ENCODE measurements at regions not wholly inside any gene's neighbourhood (a gene's known extent, or its start where the extent isn't known, plus 50 kb on each side); places are given as distances from the start of the nearest gene placed in this dataset.

DNA sequence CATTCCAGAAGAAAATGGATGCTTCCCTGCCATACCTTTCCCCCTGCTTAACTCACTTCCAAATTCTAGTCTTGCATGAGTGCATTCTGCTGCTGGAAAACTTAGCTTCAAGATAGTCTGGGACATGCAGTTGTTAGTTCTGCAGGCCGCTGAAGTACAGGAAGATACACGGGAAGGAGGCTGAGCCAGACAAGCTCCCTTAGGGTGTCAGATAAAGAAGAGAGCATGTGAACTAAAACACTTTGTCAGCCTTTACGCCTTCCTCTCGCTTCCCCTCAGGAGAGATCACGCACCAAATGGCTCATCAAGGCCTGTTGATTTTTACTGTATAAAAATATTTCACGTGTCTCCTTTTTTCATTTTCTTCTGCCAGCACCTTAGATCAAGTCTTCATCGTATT lies 420.7 kb downstream of the INSC start:
- Histone ChIP-seq H3K36me3 (ENCODE audit: insufficient read depth, low read length) (no peaks in the 10 kb centered on the region), H3K4me1 (ENCODE audit: insufficient read depth, low read length) (no peaks in the 10 kb centered on the region), H3K27me3 (ENCODE audit: insufficient read depth, low read length, poor library complexity, severe bottlenecking) (no peaks in the 10 kb centered on the region), H3K27ac (ENCODE audit: low read depth, low read length) (no peak overlapping the region), H3K4me3 (ENCODE audit: low read length) (no peak overlapping the region), H3K9me3 (ENCODE audit: low read length) (no peaks in the 10 kb centered on the region)
- Mint-ChIP-seq H3K27me3 (no peaks in the 10 kb centered on the region), H3K4me3 (no peak overlapping the region), H3K27ac (no peak overlapping the region), H3K9me3 (peaks cover 0 to 6% (median under 1%) of the 10 kb centered on the region in 5 donors), H3K4me1 (no peaks in the 10 kb centered on the region), H3K36me3 (no peaks in the 10 kb centered on the region)
- ChIA-PET CTCF (no interaction called here), POLR2A (no interaction called here)
- no peak for DNase-seq

DNA sequence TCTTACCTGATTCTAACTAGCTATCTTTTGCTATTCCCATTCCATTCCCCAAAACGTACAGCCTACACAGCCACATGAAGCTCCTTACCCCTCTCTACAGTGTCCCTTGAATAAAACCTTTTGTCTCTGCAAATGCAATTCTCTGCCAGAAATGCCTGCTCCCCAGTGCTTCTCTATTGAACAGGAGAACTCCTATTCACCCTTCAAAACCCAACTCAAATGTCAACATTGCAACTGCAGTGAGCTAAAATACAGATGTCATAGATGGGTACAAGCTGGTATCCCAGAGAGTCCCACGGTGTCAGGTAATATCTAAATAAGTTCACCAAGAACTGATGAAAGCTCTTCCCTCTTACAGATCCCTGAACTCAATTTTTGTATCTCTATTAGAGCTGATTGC lies 421.7 kb downstream of the INSC start:
- Histone ChIP-seq H3K27ac (ENCODE audit: low read depth, low read length) (no peak overlapping the region), H3K27me3 (ENCODE audit: insufficient read depth, low read length, poor library complexity, severe bottlenecking) (no peaks in the 10 kb centered on the region), H3K36me3 (ENCODE audit: insufficient read depth, low read length) (no peaks in the 10 kb centered on the region), H3K4me3 (ENCODE audit: low read length) (no peak overlapping the region), H3K4me1 (ENCODE audit: insufficient read depth, low read length) (no peaks in the 10 kb centered on the region), H3K9me3 (ENCODE audit: low read length) (no peaks in the 10 kb centered on the region)
- no peak for DNase-seq
- CTCF ChIA-PET: no interaction called here
- no peak overlapping the region for H3K27ac Mint-ChIP-seq
- H3K9me3 Mint-ChIP-seq: peaks cover 0 to 3% (median 0%) of the 10 kb centered on the region in 5 donors
- no peaks in the 10 kb centered on the region for H3K36me3 Mint-ChIP-seq
- no peaks in the 10 kb centered on the region for H3K4me1 Mint-ChIP-seq
- no peaks in the 10 kb centered on the region for H3K27me3 Mint-ChIP-seq
- H3K4me3 Mint-ChIP-seq: no peak overlapping the region
- POLR2A ChIA-PET: no interaction called here

DNA sequence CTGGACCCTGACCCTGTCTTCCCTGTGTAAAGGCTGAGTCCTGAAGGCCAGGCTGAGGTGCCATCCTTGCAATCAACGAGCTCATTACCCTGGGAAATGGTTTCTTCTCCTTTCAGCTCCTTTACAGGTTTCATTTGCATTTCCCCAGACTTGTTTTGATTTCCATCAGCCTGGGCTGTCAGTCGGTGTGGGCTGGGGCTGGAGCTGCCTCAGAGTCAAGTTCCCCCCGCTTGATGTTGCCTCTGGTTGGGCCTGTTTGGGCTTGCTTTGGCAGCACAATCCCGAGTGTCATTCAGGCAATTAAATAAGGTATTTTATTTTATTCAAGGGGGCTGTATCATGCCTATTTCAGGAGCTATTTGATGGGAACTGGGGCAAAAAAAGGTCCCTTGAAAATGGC lies 424.9 kb downstream of the INSC start:
- Mint-ChIP-seq H3K36me3 (no peaks in the 10 kb centered on the region), H3K27me3 (no peaks in the 10 kb centered on the region), H3K4me1 (no peaks in the 10 kb centered on the region), H3K27ac (no peak overlapping the region), H3K4me3 (peak overlapping the region in 1 of 7 donors; percentile 29), H3K9me3 (no peaks in the 10 kb centered on the region)
- H3K27me3 ChIP-seq (ENCODE audit: insufficient read depth, low read length, poor library complexity, severe bottlenecking): no peaks in the 10 kb centered on the region
- H3K27ac ChIP-seq (ENCODE audit: low read depth, low read length): no peak overlapping the region
- no peaks in the 10 kb centered on the region for H3K9me3 ChIP-seq (ENCODE audit: low read length)
- no peak for DNase-seq
- H3K36me3 ChIP-seq (ENCODE audit: insufficient read depth, low read length): no peaks in the 10 kb centered on the region
- CTCF ChIA-PET: no interaction called here
- POLR2A ChIA-PET: no interaction called here
- no peak overlapping the region for H3K4me3 ChIP-seq (ENCODE audit: low read length)
- H3K4me1 ChIP-seq (ENCODE audit: insufficient read depth, low read length): no peaks in the 10 kb centered on the region

DNA sequence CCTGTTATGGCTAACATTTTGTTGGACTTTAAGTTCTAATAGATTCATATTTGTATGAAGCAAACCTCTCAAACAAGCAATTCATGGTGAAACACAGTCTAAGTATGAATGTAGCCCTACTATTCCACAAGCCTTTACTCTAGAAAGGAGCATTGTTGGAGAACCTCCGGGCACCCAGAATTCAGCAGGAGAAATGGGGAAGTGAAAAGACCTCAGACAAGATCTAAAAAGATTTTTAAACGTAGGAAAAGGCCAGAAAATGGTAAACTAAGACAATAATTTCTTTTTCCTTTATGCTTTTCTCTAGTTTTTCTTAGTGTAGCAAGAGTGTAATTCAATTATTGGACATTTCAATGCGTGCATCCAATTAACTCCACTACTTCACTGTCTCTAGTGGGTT lies 426.4 kb downstream of the INSC start:
- Histone ChIP-seq H3K27me3 (ENCODE audit: insufficient read depth, low read length, poor library complexity, severe bottlenecking) (no peaks in the 10 kb centered on the region), H3K4me3 (ENCODE audit: low read length) (no peak overlapping the region), H3K9me3 (ENCODE audit: low read length) (no peaks in the 10 kb centered on the region), H3K36me3 (ENCODE audit: insufficient read depth, low read length) (no peaks in the 10 kb centered on the region), H3K27ac (ENCODE audit: low read depth, low read length) (no peak overlapping the region), H3K4me1 (ENCODE audit: insufficient read depth, low read length) (no peaks in the 10 kb centered on the region)
- Mint-ChIP-seq H3K9me3 (peaks cover 0 to 2% (median 0%) of the 10 kb centered on the region in 5 donors), H3K27ac (no peak overlapping the region), H3K27me3 (no peaks in the 10 kb centered on the region), H3K4me1 (no peaks in the 10 kb centered on the region), H3K36me3 (no peaks in the 10 kb centered on the region), H3K4me3 (no peak overlapping the region)
- CTCF ChIA-PET: no interaction called here
- POLR2A ChIA-PET: no interaction called here
- no peak for DNase-seq

DNA sequence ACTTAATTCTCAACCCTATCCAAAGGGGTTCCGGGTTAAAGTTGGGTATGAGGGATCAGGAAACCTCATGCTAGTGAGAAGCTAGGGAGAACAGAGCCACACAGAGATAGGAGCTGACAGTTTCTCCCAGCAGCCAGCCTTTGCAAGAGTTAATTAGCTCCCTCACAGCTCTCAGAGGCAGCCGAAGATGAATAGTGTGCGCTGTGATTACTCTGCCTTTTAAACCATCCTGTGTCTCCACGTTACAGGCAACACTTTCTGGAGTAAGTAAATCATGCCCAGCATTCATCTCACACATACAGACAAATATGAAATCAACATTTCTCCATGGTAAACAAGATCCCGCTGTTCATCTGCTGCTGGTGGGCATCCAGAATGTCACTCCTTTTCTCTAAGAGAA lies 429.6 kb downstream of the INSC start:
- ChIA-PET CTCF (no interaction called here), POLR2A (no interaction called here)
- H3K27ac ChIP-seq (ENCODE audit: low read depth, low read length): no peak overlapping the region
- no peaks in the 10 kb centered on the region for H3K27me3 ChIP-seq (ENCODE audit: insufficient read depth, low read length, poor library complexity, severe bottlenecking)
- H3K9me3 ChIP-seq (ENCODE audit: low read length): no peaks in the 10 kb centered on the region
- no peak overlapping the region for H3K4me3 Mint-ChIP-seq
- no peaks in the 10 kb centered on the region for H3K4me1 ChIP-seq (ENCODE audit: insufficient read depth, low read length)
- no peaks in the 10 kb centered on the region for H3K4me1 Mint-ChIP-seq
- no peaks in the 10 kb centered on the region for H3K27me3 Mint-ChIP-seq
- no peak for DNase-seq
- H3K36me3 ChIP-seq (ENCODE audit: insufficient read depth, low read length): no peaks in the 10 kb centered on the region
- H3K9me3 Mint-ChIP-seq: peaks cover 0 to 2% (median 0%) of the 10 kb centered on the region in 5 donors
- no peaks in the 10 kb centered on the region for H3K36me3 Mint-ChIP-seq
- no peak overlapping the region for H3K27ac Mint-ChIP-seq
- H3K4me3 ChIP-seq (ENCODE audit: low read length): no peak overlapping the region

DNA sequence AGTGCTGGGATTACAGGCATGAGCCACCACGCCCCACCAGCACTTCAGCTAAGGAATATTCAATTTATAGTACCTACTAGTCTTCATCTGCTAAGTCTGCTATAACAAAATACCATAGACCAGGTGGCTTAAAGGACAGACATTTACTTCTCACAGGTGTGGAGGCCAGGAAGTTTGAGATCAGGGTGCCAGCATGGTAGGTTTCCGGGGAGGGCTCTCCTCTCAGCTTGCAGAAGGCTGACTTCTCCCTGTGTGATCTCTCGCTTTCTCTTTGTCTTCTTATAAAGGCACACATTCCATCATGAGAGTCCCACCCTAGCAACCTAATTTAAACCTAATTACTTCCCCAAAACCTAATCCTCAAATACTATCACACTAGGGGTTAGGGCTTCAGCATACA lies 433.0 kb downstream of the INSC start:
- no peak overlapping the region for H3K27ac Mint-ChIP-seq
- Histone ChIP-seq H3K36me3 (ENCODE audit: insufficient read depth, low read length) (no peaks in the 10 kb centered on the region), H3K27ac (ENCODE audit: low read depth, low read length) (no peak overlapping the region), H3K4me1 (ENCODE audit: insufficient read depth, low read length) (no peaks in the 10 kb centered on the region), H3K4me3 (ENCODE audit: low read length) (no peak overlapping the region), H3K9me3 (ENCODE audit: low read length) (no peaks in the 10 kb centered on the region), H3K27me3 (ENCODE audit: insufficient read depth, low read length, poor library complexity, severe bottlenecking) (no peaks in the 10 kb centered on the region)
- ChIA-PET POLR2A (no interaction called here), CTCF (no interaction called here)
- H3K36me3 Mint-ChIP-seq: no peaks in the 10 kb centered on the region
- H3K4me3 Mint-ChIP-seq: no peak overlapping the region
- no peaks in the 10 kb centered on the region for H3K27me3 Mint-ChIP-seq
- H3K4me1 Mint-ChIP-seq: no peaks in the 10 kb centered on the region
- peaks cover 0 to 2% (median 0%) of the 10 kb centered on the region in 5 donors for H3K9me3 Mint-ChIP-seq
- DNase-seq: no peak

DNA sequence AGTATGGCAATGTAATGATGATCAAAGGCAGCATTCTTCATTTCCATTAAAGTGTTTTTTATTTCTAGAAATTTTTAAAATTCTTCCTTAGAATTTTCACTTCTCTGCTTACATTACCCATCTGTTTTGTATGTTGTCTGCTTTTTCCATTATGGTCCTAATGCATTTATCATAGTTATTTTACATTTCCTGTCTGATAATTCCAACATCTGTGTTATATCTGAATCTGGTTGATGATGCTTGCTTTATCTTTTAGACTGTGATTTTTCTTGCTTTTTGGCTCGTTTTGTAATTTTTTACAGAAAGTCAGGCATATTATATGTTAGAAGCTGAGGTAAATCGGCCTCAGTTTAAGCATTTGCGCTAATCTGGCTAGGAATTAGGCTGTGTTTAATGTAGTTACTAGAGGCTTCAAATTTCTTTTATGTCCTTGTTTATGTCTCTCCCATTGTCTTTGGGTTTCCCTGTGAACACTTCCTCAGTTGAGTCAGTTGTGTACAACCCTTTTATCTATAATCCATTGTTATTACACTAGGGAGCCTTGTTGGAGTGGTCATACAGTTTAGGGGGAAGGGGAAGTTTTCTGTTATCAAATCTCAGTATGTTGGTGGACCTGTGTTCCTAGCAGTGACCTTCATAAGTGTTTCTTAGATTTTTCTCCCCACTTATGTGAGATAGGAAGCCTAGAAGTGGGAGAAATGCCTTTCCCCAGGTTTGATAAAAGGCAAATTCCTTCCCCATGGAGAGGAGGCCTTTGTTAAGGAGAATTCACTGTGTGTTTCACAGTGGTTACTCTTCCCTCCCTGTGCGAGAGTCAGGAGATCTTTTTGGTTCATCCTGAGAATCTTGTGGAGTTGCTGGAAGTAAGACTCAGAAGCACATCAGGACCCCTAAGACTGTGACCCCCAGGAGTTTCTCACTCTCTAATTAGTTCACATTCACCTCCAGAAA lies 437.5 kb downstream of the INSC start:
- peaks cover 0 to 2% of the 10 kb centered on the region in 2 donors for H3K27me3 Mint-ChIP-seq
- H3K36me3 ChIP-seq (ENCODE audit: insufficient read depth, low read length): no peaks in the 10 kb centered on the region
- no peaks in the 10 kb centered on the region for H3K9me3 ChIP-seq (ENCODE audit: low read length)
- no peak overlapping the region for H3K4me3 ChIP-seq (ENCODE audit: low read length)
- H3K27ac Mint-ChIP-seq: no peak overlapping the region
- H3K4me1 ChIP-seq (ENCODE audit: insufficient read depth, low read length): no peaks in the 10 kb centered on the region
- H3K27ac ChIP-seq (ENCODE audit: low read depth, low read length): no peak overlapping the region
- H3K27me3 ChIP-seq (ENCODE audit: insufficient read depth, low read length, poor library complexity, severe bottlenecking): no peaks in the 10 kb centered on the region
- ChIA-PET CTCF (no interaction called here), POLR2A (no interaction called here)
- no peak for DNase-seq
- peaks cover 0 to 2% (median 0%) of the 10 kb centered on the region in 5 donors for H3K9me3 Mint-ChIP-seq
- no peaks in the 10 kb centered on the region for H3K36me3 Mint-ChIP-seq
- no peak overlapping the region for H3K4me3 Mint-ChIP-seq
- H3K4me1 Mint-ChIP-seq: no peaks in the 10 kb centered on the region

DNA sequence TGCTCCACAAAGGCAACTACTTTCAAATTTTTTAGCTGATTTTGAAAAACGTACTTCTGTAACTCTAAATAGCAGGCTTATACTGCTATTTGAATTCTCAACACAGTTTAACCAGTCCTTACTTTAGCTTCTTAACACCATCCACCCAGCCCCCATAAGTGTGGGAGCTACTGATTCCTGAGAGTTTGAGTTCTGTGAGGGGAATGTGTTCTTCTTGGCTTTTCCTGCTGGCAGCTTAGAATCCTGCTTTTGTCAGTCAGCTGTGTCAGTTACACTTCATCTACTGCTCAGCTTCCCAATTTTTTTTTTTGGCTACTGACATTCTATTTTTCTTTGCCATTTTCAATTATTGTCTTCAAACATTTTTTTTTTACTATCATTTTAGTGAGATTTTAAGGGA lies 440.4 kb downstream of the INSC start:
- CTCF ChIA-PET: no interaction called here
- POLR2A ChIA-PET: no interaction called here

More for the DNA sequence above, 440.4 kb downstream of the INSC start:
- H3K4me3 Mint-ChIP-seq: no peak overlapping the region
- Histone ChIP-seq H3K27ac (ENCODE audit: low read depth, low read length) (no peak overlapping the region), H3K27me3 (ENCODE audit: insufficient read depth, low read length, poor library complexity, severe bottlenecking) (no peaks in the 10 kb centered on the region), H3K9me3 (ENCODE audit: low read length) (no peaks in the 10 kb centered on the region), H3K4me3 (ENCODE audit: low read length) (no peak overlapping the region), H3K4me1 (ENCODE audit: insufficient read depth, low read length) (no peaks in the 10 kb centered on the region), H3K36me3 (ENCODE audit: insufficient read depth, low read length) (no peaks in the 10 kb centered on the region)
- no peaks in the 10 kb centered on the region for H3K36me3 Mint-ChIP-seq
- no peak overlapping the region for H3K27ac Mint-ChIP-seq
- H3K4me1 Mint-ChIP-seq: no peaks in the 10 kb centered on the region
- no peak for DNase-seq
- H3K9me3 Mint-ChIP-seq: peaks cover 0 to 3% (median 0%) of the 10 kb centered on the region in 5 donors
- peaks cover 0 to 2% of the 10 kb centered on the region in 2 donors for H3K27me3 Mint-ChIP-seq

All from CD8-positive, alpha-beta memory T cell (primary cell).